ENCODE measurements at regions not wholly inside any gene's neighbourhood (a gene's known extent, or its start where the extent isn't known, plus 50 kb on each side); places are given as distances from the start of the nearest gene placed in this dataset.

- 0 out of 2 replicates have a peak, but pooled peaks have one; percentile 13 for TF ChIP-seq ZNF678 (CRISPR knock-in tag; IDR thresholded peaks at IDR 0.05)
- TF ChIP-seq ZNF160 (CRISPR knock-in tag; IDR thresholded peaks at IDR 0.05): no peak; the same call in 1 of the 2 replicates
- no peak for TF ChIP-seq NFE2L1 (CRISPR knock-in tag; IDR thresholded peaks at IDR 0.05; ENCODE audit: borderline replicate concordance)
- peak; percentile 93 for TF ChIP-seq REL (CRISPR knock-in tag; conservative IDR thresholded peaks at IDR 0.05)
- no peak for TF ChIP-seq GPN1 (CRISPR knock-in tag; IDR thresholded peaks at IDR 0.05; ENCODE audit: borderline replicate concordance)
- TF ChIP-seq ZNF296 (CRISPR knock-in tag; conservative IDR thresholded peaks at IDR 0.05): no peak; the same call in none of the 2 replicates
- no peak; the same call in 1 of the 2 replicates for TF ChIP-seq U2AF2 (IDR thresholded peaks at IDR 0.05; ENCODE audit: low read depth, low read length)
- peak; percentile 97 for TF ChIP-seq REPIN1 (CRISPR knock-in tag; IDR thresholded peaks at IDR 0.05; ENCODE audit: borderline replicate concordance, low read depth)
- TF ChIP-seq ZNF124 (CRISPR knock-in tag; IDR thresholded peaks at IDR 0.05): peak; percentile 93; the same call in 1 of the 2 replicates
- peak; percentile 18 for TF ChIP-seq ZNF616 (CRISPR knock-in tag; IDR thresholded peaks at IDR 0.05; ENCODE audit: low read depth)
- TF ChIP-seq FIP1L1 (IDR thresholded peaks at IDR 0.05; ENCODE audit: borderline replicate concordance, insufficient read depth, low read depth, low read length): no peak
- TF ChIP-seq SMAD3 (CRISPR knock-in tag; IDR thresholded peaks at IDR 0.05): peak; percentile 99
- TF ChIP-seq HNF1A (IDR thresholded peaks at IDR 0.05; ENCODE audit: low read depth): peak; percentile 75; the same call in 1 of the 2 replicates
- peak; percentile 96 for TF ChIP-seq HNF1A (CRISPR knock-in tag; IDR thresholded peaks at IDR 0.05; ENCODE audit: borderline replicate concordance)
- TF ChIP-seq FOXC1 (CRISPR knock-in tag; IDR thresholded peaks at IDR 0.05; ENCODE audit: borderline replicate concordance): no peak
- TF ChIP-seq HNRNPLL (IDR thresholded peaks at IDR 0.05; ENCODE audit: low read depth, low read length, poor library complexity, severe bottlenecking): peak; percentile 34
- TF ChIP-seq ZBTB3 (CRISPR knock-in tag; IDR thresholded peaks at IDR 0.05; ENCODE audit: borderline replicate concordance, low read depth): peak; percentile 97
- peak; percentile 81; the same call in 1 of the 2 replicates for TF ChIP-seq POLR2AphosphoS2 (IDR thresholded peaks at IDR 0.05; ENCODE audit: low read depth, low read length)
- no peak for TF ChIP-seq NCOA5 (CRISPR knock-in tag; IDR thresholded peaks at IDR 0.05)
- TF ChIP-seq ZBTB26 (CRISPR knock-in tag; IDR thresholded peaks at IDR 0.05; ENCODE audit: borderline replicate concordance): peak; percentile 84
- TF ChIP-seq NFIC (IDR thresholded peaks at IDR 0.05; ENCODE audit: low read length): no peak
- TF ChIP-seq HMGA1 (CRISPR knock-in tag; conservative IDR thresholded peaks at IDR 0.05): no peak
- TF ChIP-seq ZNF460 (CRISPR knock-in tag; IDR thresholded peaks at IDR 0.05; ENCODE audit: borderline replicate concordance): peak; percentile 72; the same call in 1 of the 2 replicates
- TF ChIP-seq ZSCAN31 (CRISPR knock-in tag; IDR thresholded peaks at IDR 0.05; ENCODE audit: low read depth): peak; percentile 97
- no peak for TF ChIP-seq LBX2 (CRISPR knock-in tag; IDR thresholded peaks at IDR 0.05; ENCODE audit: borderline replicate concordance)
These were observed 146.1 kb downstream of the SEC14L1 start (continued) for GRCh38 chr17:77286641-77287431.

All from HepG2 (cell line).